ENCODE measurements at regions not wholly inside any gene's neighbourhood (a gene's known extent, or its start where the extent isn't known, plus 50 kb on each side); places are given as distances from the start of the nearest gene placed in this dataset.

DNA sequence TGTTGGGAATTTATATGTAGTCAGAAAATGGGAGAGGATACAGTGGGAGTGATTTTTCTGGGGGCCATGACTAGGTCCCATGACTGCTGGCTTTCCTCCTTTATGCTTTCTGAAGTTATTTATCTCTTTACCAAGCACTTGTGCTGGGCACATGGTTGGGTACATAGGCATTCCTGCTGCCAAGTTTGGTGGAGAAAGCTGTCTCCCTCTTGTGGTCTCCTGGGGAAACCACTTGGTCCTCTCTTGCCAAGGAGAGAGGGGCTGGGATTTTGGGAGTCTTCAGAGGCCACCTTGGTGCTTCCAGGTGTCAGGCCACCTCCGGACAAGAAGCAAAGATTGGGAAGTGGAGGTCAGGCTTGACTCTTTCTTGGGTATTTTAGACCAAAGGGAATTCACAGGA is 120.2 kb upstream of the KCNE2 start:
- intact Hi-C loops (cut with micrococcal nuclease) = loop anchor here (1.0 kb wide), 1 partner anchor 319 kb away; no protein-coding TSS in a partner anchor
- H3K4me3 Mint-ChIP-seq = no peak overlapping the region
- H3K27me3 Mint-ChIP-seq = peaks cover 4% of the 10 kb centered on the region
- TF ChIP-seq, protein P1, sequence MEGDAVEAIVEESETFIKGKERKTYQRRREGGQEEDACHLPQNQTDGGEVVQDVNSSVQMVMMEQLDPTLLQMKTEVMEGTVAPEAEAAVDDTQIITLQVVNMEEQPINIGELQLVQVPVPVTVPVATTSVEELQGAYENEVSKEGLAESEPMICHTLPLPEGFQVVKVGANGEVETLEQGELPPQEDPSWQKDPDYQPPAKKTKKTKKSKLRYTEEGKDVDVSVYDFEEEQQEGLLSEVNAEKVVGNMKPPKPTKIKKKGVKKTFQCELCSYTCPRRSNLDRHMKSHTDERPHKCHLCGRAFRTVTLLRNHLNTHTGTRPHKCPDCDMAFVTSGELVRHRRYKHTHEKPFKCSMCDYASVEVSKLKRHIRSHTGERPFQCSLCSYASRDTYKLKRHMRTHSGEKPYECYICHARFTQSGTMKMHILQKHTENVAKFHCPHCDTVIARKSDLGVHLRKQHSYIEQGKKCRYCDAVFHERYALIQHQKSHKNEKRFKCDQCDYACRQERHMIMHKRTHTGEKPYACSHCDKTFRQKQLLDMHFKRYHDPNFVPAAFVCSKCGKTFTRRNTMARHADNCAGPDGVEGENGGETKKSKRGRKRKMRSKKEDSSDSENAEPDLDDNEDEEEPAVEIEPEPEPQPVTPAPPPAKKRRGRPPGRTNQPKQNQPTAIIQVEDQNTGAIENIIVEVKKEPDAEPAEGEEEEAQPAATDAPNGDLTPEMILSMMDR (IDR thresholded peaks at IDR 0.05) = no peak
- H3K27ac Mint-ChIP-seq = no peak overlapping the region
- DNase-seq = no peak
- H3K9me3 Mint-ChIP-seq = peaks cover 6% of the 10 kb centered on the region
- H3K4me1 Mint-ChIP-seq = no peaks in the 10 kb centered on the region
- no peaks in the 10 kb centered on the region for H3K36me3 Mint-ChIP-seq (ENCODE audit: low read depth)
- CTCF ChIA-PET = interaction anchor here (1.4 kb wide), 1 partner anchor 320 kb away, joined by 3 read pairs; no protein-coding TSS in a partner anchor
- no peak for ATAC-seq (ENCODE audit: low read depth)
- POLR2A ChIA-PET = no interaction called here

DNA sequence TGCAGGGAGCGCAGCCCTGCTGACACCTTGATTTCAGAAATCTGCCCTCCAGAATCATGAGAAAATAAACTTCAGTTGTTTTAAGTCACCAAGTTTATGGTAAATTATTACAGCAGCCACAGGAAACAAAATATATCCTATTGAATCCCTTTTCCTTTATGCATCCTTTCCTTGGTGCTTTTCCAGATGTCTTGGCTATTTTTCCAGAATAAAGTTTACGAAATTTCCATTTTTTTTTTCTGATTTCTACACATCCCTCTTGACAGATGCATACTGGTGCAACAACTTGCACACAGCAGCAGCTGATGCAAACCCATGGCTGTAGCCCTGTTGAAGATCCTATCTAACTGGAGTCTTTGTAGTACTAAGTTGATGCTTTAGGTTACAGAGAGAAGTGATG is 111.1 kb upstream of the KCNE2 start:
- Mint-ChIP-seq H3K4me1 (no peaks in the 10 kb centered on the region), H3K36me3 (ENCODE audit: low read depth) (peaks cover 2% of the 10 kb centered on the region), H3K9me3 (peaks cover 34% of the 10 kb centered on the region), H3K27ac (no peak overlapping the region), H3K4me3 (no peak overlapping the region), H3K27me3 (peaks cover 13% of the 10 kb centered on the region)
- TF ChIP-seq, protein P1 (IDR thresholded peaks at IDR 0.05) = no peak
- ATAC-seq (ENCODE audit: low read depth) (no peak), DNase-seq (no peak)
- CTCF ChIA-PET = no interaction called here
- intact Hi-C loops (cut with micrococcal nuclease) = no loop called here
- POLR2A ChIA-PET = no interaction called here

DNA sequence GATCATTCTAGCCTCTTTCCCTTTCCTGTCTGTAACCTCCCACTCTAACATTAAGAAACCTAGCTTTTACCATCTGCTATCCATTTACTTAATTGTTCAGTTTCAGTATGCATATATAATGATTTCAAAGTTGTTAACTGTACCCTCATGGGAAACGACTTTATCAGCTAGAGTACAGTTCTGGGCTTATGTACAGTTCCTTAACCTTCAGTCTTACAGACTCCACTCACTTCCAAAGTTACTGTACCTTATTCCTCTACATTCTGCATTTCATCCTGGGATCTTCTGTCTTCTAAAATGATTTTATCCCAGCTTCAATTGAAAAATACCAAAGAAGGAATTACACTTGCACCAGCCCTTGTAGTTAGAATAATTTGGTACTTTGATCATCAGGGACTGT is 108.7 kb upstream of the KCNE2 start:
- no peak for ATAC-seq (ENCODE audit: low read depth)
- no peaks in the 10 kb centered on the region for H3K4me1 Mint-ChIP-seq
- peaks cover 2% of the 10 kb centered on the region for H3K36me3 Mint-ChIP-seq (ENCODE audit: low read depth)
- H3K27me3 Mint-ChIP-seq = peaks cover 19% of the 10 kb centered on the region
- H3K4me3 Mint-ChIP-seq = no peak overlapping the region
- CTCF ChIA-PET = no interaction called here
- H3K27ac Mint-ChIP-seq = no peak overlapping the region
- intact Hi-C loops (cut with micrococcal nuclease) = no loop called here
- peaks cover 34% of the 10 kb centered on the region for H3K9me3 Mint-ChIP-seq
- POLR2A ChIA-PET = no interaction called here
- TF ChIP-seq, protein P1 (IDR thresholded peaks at IDR 0.05) = no peak
- no peak for DNase-seq

DNA sequence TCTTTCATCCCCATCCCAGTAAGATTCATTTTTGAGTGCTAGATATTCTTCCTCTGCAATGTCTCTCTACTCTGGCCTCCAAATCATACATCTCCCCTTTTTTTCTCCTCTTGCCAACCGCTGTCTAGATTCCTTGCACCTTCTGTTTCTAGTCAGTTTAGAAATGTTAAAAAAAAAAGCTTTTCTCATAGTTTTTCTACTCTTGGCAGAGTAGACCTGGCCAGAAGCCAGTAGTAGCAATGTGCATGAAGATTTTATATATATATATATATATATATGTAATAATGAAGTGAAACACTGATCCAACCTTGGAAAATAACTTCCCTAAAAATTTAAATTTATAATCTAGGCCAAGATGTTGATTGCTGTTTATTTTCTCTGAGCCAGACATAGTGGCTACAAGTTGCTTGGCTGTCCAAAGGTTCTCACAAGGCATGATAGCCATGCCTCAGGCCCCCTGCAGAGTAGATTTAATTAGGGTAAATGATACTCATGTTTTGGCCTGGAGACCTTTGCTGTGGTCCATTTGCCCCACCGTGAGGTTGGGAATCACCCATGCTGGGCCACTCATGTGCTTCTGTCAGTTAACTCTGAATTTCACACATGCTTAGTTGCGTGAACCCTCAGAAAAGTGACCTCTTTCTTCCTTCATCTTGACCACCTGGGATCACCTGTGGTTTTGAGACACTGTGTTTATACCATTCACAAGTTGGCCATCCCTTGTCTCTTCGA is 103.4 kb upstream of the KCNE2 start:
- DNase-seq (no peak), ATAC-seq (ENCODE audit: low read depth) (no peak)
- peaks cover 18% of the 10 kb centered on the region for H3K9me3 Mint-ChIP-seq
- no peak overlapping the region for H3K4me3 Mint-ChIP-seq
- peaks cover 16% of the 10 kb centered on the region for H3K27me3 Mint-ChIP-seq
- H3K27ac Mint-ChIP-seq = no peak overlapping the region
- ChIA-PET POLR2A (no interaction called here), CTCF (no interaction called here)
- H3K4me1 Mint-ChIP-seq = no peaks in the 10 kb centered on the region
- peaks cover 2% of the 10 kb centered on the region for H3K36me3 Mint-ChIP-seq (ENCODE audit: low read depth)
- intact Hi-C loops (cut with micrococcal nuclease) = loop anchor here (5.0 kb wide), 1 partner anchor 52 kb away; no protein-coding TSS in a partner anchor
- TF ChIP-seq, protein P1 (IDR thresholded peaks at IDR 0.05) = no peak

DNA sequence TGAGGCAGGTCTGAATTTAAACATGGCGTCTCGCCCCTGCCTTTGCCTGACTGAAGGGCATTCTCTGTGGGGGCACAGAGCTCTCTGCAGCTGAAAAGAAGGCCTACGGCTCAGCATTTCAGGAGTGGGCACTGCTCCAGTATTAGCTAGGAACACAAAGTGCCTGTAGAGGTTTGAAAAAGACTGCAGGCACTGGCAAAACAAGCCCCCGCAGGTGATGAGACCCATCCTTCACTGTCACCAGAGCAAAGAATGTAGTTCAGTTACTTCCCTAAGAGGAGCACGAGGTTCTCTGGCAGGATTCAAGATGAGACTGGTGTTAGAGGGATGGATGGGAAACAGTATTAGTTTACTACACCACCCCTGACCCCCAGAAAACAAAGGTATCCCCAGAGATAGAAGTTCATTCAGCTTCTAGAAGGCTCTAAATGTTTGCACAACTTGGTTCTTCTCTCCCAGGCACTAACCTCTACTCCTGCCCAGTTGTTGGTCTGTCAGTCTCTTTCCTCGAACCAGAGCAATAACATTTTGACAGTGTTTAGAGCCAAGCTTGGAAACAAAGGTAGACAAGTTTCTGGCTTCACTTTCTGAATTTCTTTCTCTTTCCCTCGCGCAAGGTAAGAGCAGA is 101.9 kb upstream of the KCNE2 start:
- Mint-ChIP-seq H3K4me1 (no peaks in the 10 kb centered on the region), H3K36me3 (ENCODE audit: low read depth) (no peaks in the 10 kb centered on the region), H3K9me3 (peaks cover 14% of the 10 kb centered on the region), H3K27ac (no peak overlapping the region), H3K4me3 (no peak overlapping the region), H3K27me3 (peaks cover 14% of the 10 kb centered on the region)
- POLR2A ChIA-PET = no interaction called here
- ATAC-seq (ENCODE audit: low read depth) (no peak), DNase-seq (no peak)
- TF ChIP-seq, protein P1 (IDR thresholded peaks at IDR 0.05) = no peak
- CTCF ChIA-PET = no interaction called here
- intact Hi-C loops (cut with micrococcal nuclease) = loop anchor here (5.0 kb wide), 1 partner anchor 50 kb away; no protein-coding TSS in a partner anchor
